HCT116 (cell line): ENCODE measurements at regions not wholly inside any gene's neighbourhood (a gene's known extent, or its start where the extent isn't known, plus 50 kb on each side); places are given as distances from the start of the nearest gene placed in this dataset.

Experiments
- ATAC-seq: fragments of 200-7000 bp; cut with Tn5 transposase; 2 replicates; pipeline ENCODE4 v1.9.1; 2020; ENCODE audit warnings: mild to moderate bottlenecking, moderate library complexity
- BruUV-seq: library from RNA; stranded (reverse); fragments of 400-500 nt; replicated peaks from 2 replicates; lab custom pipeline; 2021; lab: Mats Ljungman, UMichigan
- CTCF ChIA-PET: fragments of 300-600 bp; sonication (Branson Sonifier 250); formaldehyde crosslinking; loops from one replicate; lab custom pipeline; 2021; ENCODE audit warnings: antibody characterized with exemption; lab: Charles Lee
- POLR2A ChIA-PET: fragments of 300-600, 350-600 bp; sonication (Branson Sonifier 250); formaldehyde crosslinking; loops from one replicate; lab custom pipeline; 2021; ENCODE audit warnings: antibody characterized with exemption; lab: Charles Lee
- RAD21 ChIA-PET, 2 experiments: fragments of 300-600 bp; sonication (Branson Sonifier 250); formaldehyde crosslinking; loops; one replicate each; lab custom pipeline; 2023; ENCODE audit warnings: low total read pairs in 2 of 2; ENCODE audit not compliant: uncharacterized antibody in 2 of 2, unreplicated experiment in 2 of 2, low non-redundant PET in 1 of 2; lab: Charles Lee
- DNase-seq: peaks from one replicate; pipeline ENCODE4 v3.0.0-alpha.2; 2010; ENCODE audit warnings: low read depth, low spot score
- H2AFZ ChIP-seq: fragments of 200-600 bp; shearing (Covaris generic), sonication (generic); 2 replicates; pipeline ENCODE4 v1.6.1; 2017; ENCODE audit warnings: low read depth, mixed run types, mixed read lengths, antibody characterized with exemption, low read length; ENCODE audit not compliant: poor library complexity, severe bottlenecking
- H3K27ac ChIP-seq: 2 replicates; pipeline ENCODE4 v1.5.1; 2012; ENCODE audit warnings: low read depth, low read length
- H3K27me3 ChIP-seq: fragments of 200-600 bp; sonication (generic); 2 replicates; pipeline ENCODE4 v1.6.1; 2016; ENCODE audit warnings: mixed run types, low read length, mixed read lengths; ENCODE audit not compliant: insufficient read depth
- H3K36me3 ChIP-seq, 2 experiments: fragments of 200-500 bp in 1 of 2; fragments of 200-600 bp in 1 of 2; sonication (Bioruptor generic) in 1 of 2; sonication (generic) in 1 of 2; 2 replicates each; pipeline versions ENCODE4 v1.5.1 to v1.6.1; 2014 to 2016; ENCODE audit warnings: low read length in 2 of 2, inconsistent platforms in 1 of 2, mixed read lengths in 1 of 2, mixed run types in 1 of 2; ENCODE audit not compliant: insufficient read depth in 2 of 2, control insufficient read depth in 1 of 2
- H3K4me1 ChIP-seq, 2 experiments: fragments of 200-600 bp in 1 of 2; sonication (generic) in 1 of 2; 2 replicates each; pipeline versions ENCODE4 v1.5.1 to v1.6.1; 2012 to 2017; ENCODE audit warnings: low read length in 2 of 2, inconsistent platforms in 1 of 2, mild to moderate bottlenecking in 1 of 2, mixed read lengths in 1 of 2, mixed run types in 1 of 2, moderate library complexity in 1 of 2; ENCODE audit not compliant: insufficient read depth in 2 of 2, control insufficient read depth in 1 of 2
- H3K4me2 ChIP-seq: fragments of 200-600 bp; sonication (generic); 2 replicates; pipeline ENCODE4 v1.6.1; 2017; ENCODE audit warnings: mixed run types, low read length, mixed read lengths
- H3K4me3 ChIP-seq, 2 experiments: fragments of 200-600 bp in 1 of 2; sonication (generic) in 1 of 2; replicated peaks in 1 of 2; 2 replicates each; pipeline ENCODE4 v1.5.1; 2011 to 2016; ENCODE audit warnings: low read length in 2 of 2, control low read depth in 1 of 2, low read depth in 1 of 2, mild to moderate bottlenecking in 1 of 2, mixed read lengths in 1 of 2, mixed run types in 1 of 2
- H3K79me2 ChIP-seq: fragments of 200-600 bp; sonication (generic); 2 replicates; pipeline ENCODE4 v1.6.1; 2017; ENCODE audit warnings: mild to moderate bottlenecking, mixed run types, low read length, moderate library complexity, mixed read lengths; ENCODE audit not compliant: insufficient read depth
- H3K9ac ChIP-seq: fragments of 200-600 bp; sonication (generic); 2 replicates; pipeline ENCODE4 v1.6.1; 2016; ENCODE audit warnings: low read length, mixed read lengths
- H3K9me2 ChIP-seq: fragments of 200-600 bp; sonication (generic), shearing (Covaris generic); 2 replicates; pipeline ENCODE4 v1.6.1; 2017; ENCODE audit warnings: mixed run types, mild to moderate bottlenecking, moderate library complexity; ENCODE audit not compliant: insufficient read depth
- H3K9me3 ChIP-seq, 2 experiments: fragments of 200-500 bp in 1 of 2; fragments of 200-600 bp in 1 of 2; sonication (Bioruptor generic) in 1 of 2; sonication (generic) in 1 of 2; 2 replicates each; pipeline ENCODE4 v1.6.1; 2014 to 2017; ENCODE audit warnings: low read length in 2 of 2, mixed read lengths in 2 of 2, inconsistent platforms in 1 of 2, low read depth in 1 of 2, mild to moderate bottlenecking in 1 of 2, mixed run types in 1 of 2, moderate library complexity in 1 of 2; ENCODE audit not compliant: control insufficient read depth in 1 of 2, insufficient read depth in 1 of 2
- H4K20me1 ChIP-seq: fragments of 200-600 bp; sonication (generic), shearing (Covaris generic); 2 replicates; pipeline ENCODE4 v1.6.1; 2017; ENCODE audit warnings: mixed run types, mild to moderate bottlenecking, moderate library complexity; ENCODE audit not compliant: insufficient read depth
- CBX3 ChIP-seq: IDR thresholded peaks from 2 replicates; pipeline ENCODE4 v1.6.1; 2012; ENCODE audit warnings: low read depth
- CEBPB ChIP-seq: IDR thresholded peaks from 2 replicates; pipeline ENCODE4 v1.6.1; 2012; ENCODE audit warnings: low read depth
- EGR1 ChIP-seq: IDR thresholded peaks from 2 replicates; pipeline ENCODE4 v1.6.1; 2012; ENCODE audit warnings: low read depth
- EZH2phosphoT487 ChIP-seq: fragments of 200-600 bp; IDR thresholded peaks from 2 replicates; pipeline ENCODE4 v1.6.1; 2018; ENCODE audit warnings: antibody characterized with exemption, borderline replicate concordance
- POLR2A ChIP-seq: IDR thresholded peaks from 2 replicates; pipeline ENCODE4 v1.7.0; 2011; ENCODE audit warnings: borderline replicate concordance; ENCODE audit not compliant: insufficient read depth, insufficient read length; ENCODE audit errors: extremely low read depth
- POLR2AphosphoS5 ChIP-seq: IDR thresholded peaks from 2 replicates; pipeline ENCODE4 v1.6.1; 2011; ENCODE audit warnings: mild to moderate bottlenecking, low read depth, low read length, moderate library complexity
- RAD21 ChIP-seq: IDR thresholded peaks from 2 replicates; pipeline ENCODE4 v1.6.1; 2012; ENCODE audit warnings: low read depth, mild to moderate bottlenecking
- SIN3A ChIP-seq: IDR thresholded peaks from 2 replicates; pipeline ENCODE4 v1.6.1; 2012; ENCODE audit warnings: low read depth
- SP1 ChIP-seq: IDR thresholded peaks from 2 replicates; pipeline ENCODE4 v1.6.1; 2012; ENCODE audit warnings: low read depth
- SRF ChIP-seq: IDR thresholded peaks from 2 replicates; pipeline ENCODE4 v1.6.1; 2012; ENCODE audit warnings: low read depth
- TCF7L2 ChIP-seq: IDR thresholded peaks from 2 replicates; pipeline ENCODE4 v1.7.0; 2011; ENCODE audit warnings: borderline replicate concordance, inconsistent platforms; ENCODE audit not compliant: insufficient read depth, insufficient read length; ENCODE audit errors: extremely low read depth
- ZFX ChIP-seq: fragments of 450-650 bp; IDR thresholded peaks from 2 replicates; pipeline ENCODE4 v1.6.1; 2017
- ZNF274 ChIP-seq: fragments of 200-500 bp; sonication (Bioruptor generic); IDR thresholded peaks from 2 replicates; pipeline ENCODE4 v1.6.1; 2014; ENCODE audit warnings: mild to moderate bottlenecking, low read depth, low read length, inconsistent platforms
- intact Hi-C: fragments of 100-400 bp; cut with micrococcal nuclease; formaldehyde crosslinking; loops from 2 replicates; pipeline ENCODE4 v1.10.0; 2022
- TF ChIP-seq, protein P1 (sequence below), 3 experiments: fragments of 200-600 bp in 1 of 3; sonication (generic) in 1 of 3; IDR thresholded peaks in 2 of 3; conservative IDR thresholded peaks in 1 of 3; 2 replicates each; pipeline ENCODE4 v1.5.1; 2012 to 2017; ENCODE audit warnings: low read depth in 2 of 3, low read length in 2 of 3, antibody characterized with exemption in 1 of 3, borderline replicate concordance in 1 of 3, control low read depth in 1 of 3, mild to moderate bottlenecking in 1 of 3, mixed read lengths in 1 of 3, mixed run types in 1 of 3, moderate library complexity in 1 of 3; ENCODE audit not compliant: insufficient read depth in 1 of 3
- TF ChIP-seq, protein P2 (sequence below): IDR thresholded peaks from 2 replicates; pipeline ENCODE4 v1.6.1; 2012
- TF ChIP-seq, protein P3 (sequence below): IDR thresholded peaks from 2 replicates; pipeline ENCODE4 v1.6.1; 2012
- TF ChIP-seq, protein P4 (sequence below): IDR thresholded peaks from 2 replicates; pipeline ENCODE4 v1.6.1; 2012; ENCODE audit warnings: low read depth

DNA sequence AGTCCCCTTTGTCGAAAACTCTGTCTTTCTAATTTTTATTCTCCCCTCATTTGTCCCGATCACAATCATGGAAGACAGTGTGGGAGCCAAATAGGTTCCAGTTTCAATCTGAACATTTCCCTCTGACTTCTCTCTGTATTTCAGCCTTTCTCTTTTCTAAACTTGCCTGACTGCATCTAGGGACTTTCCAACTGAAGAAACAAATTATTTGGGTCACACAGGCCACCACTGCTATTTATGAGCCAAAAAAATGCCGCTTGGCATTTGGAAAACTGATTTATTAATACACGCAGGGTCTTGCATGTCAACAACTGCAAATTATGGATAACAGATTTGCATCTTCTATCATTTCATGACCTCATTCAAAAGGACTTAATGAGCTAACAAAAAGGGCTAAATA lies 55.2 kb upstream of the ELAC2 start:
- intact Hi-C loops = no loop called here
- no peak for TF ChIP-seq ZFX
- no peak for TF ChIP-seq TCF7L2
- TF ChIP-seq EGR1 = no peak
- TF ChIP-seq EZH2phosphoT487 = no peak
- no peak for TF ChIP-seq SP1
- no peak for TF ChIP-seq SIN3A
- no peak for TF ChIP-seq POLR2AphosphoS5
- no peak for TF ChIP-seq ZNF274
- TF ChIP-seq, protein P1, sequence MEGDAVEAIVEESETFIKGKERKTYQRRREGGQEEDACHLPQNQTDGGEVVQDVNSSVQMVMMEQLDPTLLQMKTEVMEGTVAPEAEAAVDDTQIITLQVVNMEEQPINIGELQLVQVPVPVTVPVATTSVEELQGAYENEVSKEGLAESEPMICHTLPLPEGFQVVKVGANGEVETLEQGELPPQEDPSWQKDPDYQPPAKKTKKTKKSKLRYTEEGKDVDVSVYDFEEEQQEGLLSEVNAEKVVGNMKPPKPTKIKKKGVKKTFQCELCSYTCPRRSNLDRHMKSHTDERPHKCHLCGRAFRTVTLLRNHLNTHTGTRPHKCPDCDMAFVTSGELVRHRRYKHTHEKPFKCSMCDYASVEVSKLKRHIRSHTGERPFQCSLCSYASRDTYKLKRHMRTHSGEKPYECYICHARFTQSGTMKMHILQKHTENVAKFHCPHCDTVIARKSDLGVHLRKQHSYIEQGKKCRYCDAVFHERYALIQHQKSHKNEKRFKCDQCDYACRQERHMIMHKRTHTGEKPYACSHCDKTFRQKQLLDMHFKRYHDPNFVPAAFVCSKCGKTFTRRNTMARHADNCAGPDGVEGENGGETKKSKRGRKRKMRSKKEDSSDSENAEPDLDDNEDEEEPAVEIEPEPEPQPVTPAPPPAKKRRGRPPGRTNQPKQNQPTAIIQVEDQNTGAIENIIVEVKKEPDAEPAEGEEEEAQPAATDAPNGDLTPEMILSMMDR (IDR thresholded peaks at IDR 0.05 in 2 of 3, conservative IDR thresholded peaks at IDR 0.05 in 1 of 3; ENCODE audit: borderline replicate concordance in 1 of 3, insufficient read depth in 1 of 3, low read depth in 2 of 3, low read length in 2 of 3) = no peak
- no peak for TF ChIP-seq RAD21
- no peak for TF ChIP-seq CEBPB
- TF ChIP-seq, protein P2, sequence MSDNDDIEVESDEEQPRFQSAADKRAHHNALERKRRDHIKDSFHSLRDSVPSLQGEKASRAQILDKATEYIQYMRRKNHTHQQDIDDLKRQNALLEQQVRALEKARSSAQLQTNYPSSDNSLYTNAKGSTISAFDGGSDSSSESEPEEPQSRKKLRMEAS = no peak
- no peak for TF ChIP-seq SRF
- TF ChIP-seq, protein P3, sequence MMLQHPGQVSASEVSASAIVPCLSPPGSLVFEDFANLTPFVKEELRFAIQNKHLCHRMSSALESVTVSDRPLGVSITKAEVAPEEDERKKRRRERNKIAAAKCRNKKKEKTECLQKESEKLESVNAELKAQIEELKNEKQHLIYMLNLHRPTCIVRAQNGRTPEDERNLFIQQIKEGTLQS = no peak
- TF ChIP-seq CBX3 = no peak
- no peak for TF ChIP-seq POLR2A
- TF ChIP-seq, protein P4, sequence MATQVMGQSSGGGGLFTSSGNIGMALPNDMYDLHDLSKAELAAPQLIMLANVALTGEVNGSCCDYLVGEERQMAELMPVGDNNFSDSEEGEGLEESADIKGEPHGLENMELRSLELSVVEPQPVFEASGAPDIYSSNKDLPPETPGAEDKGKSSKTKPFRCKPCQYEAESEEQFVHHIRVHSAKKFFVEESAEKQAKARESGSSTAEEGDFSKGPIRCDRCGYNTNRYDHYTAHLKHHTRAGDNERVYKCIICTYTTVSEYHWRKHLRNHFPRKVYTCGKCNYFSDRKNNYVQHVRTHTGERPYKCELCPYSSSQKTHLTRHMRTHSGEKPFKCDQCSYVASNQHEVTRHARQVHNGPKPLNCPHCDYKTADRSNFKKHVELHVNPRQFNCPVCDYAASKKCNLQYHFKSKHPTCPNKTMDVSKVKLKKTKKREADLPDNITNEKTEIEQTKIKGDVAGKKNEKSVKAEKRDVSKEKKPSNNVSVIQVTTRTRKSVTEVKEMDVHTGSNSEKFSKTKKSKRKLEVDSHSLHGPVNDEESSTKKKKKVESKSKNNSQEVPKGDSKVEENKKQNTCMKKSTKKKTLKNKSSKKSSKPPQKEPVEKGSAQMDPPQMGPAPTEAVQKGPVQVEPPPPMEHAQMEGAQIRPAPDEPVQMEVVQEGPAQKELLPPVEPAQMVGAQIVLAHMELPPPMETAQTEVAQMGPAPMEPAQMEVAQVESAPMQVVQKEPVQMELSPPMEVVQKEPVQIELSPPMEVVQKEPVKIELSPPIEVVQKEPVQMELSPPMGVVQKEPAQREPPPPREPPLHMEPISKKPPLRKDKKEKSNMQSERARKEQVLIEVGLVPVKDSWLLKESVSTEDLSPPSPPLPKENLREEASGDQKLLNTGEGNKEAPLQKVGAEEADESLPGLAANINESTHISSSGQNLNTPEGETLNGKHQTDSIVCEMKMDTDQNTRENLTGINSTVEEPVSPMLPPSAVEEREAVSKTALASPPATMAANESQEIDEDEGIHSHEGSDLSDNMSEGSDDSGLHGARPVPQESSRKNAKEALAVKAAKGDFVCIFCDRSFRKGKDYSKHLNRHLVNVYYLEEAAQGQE = no peak
- TF ChIP-seq, all 23 proteins: peak for 0

More for the DNA sequence above, 55.2 kb upstream of the ELAC2 start:
- Histone ChIP-seq H3K4me3 (no peak overlapping the region), H3K4me2 (no peak overlapping the region), H4K20me1 (no peaks in the 10 kb centered on the region), H2AFZ (no peak overlapping the region), H3K27me3 (peaks cover 9% of the 10 kb centered on the region; the same call in 1 of the 2 replicates), H3K27ac (no peak overlapping the region), H3K9ac (no peak overlapping the region), H3K36me3 (no peaks in the 10 kb centered on the region), H3K9me2 (no peaks in the 10 kb centered on the region), H3K4me1 (peaks cover 0 to 5% of the 10 kb centered on the region in 2 experiments; a peak in 1 of 4 replicates), H3K9me3 (no peaks in the 10 kb centered on the region), H3K79me2 (no peaks in the 10 kb centered on the region)
- RAD21 ChIA-PET = no interaction called here
- BruUV-seq = no TSS peak
- no peak for ATAC-seq
- CTCF ChIA-PET = no interaction called here
- POLR2A ChIA-PET = no interaction called here
- DNase-seq = no peak
